Fibroblast of lung (primary cell): ENCODE measurements at regions not wholly inside any gene's neighbourhood (a gene's known extent, or its start where the extent isn't known, plus 50 kb on each side); places are given as distances from the start of the nearest gene placed in this dataset.

Experiments used
- DNase-seq, 2 donors: peaks; one replicate each; pipeline versions ENCODE4 v3.0.0 to v3.0.0-alpha.2; 2010; ENCODE audit warnings: low read depth in 2 of 2
- H2AFZ ChIP-seq: 2 replicates; pipeline ENCODE4 v1.5.1; 2012; ENCODE audit warnings: low read length, control low read depth, inconsistent platforms
- H3K27ac ChIP-seq: 2 replicates; pipeline ENCODE4 v1.5.1; 2011; ENCODE audit warnings: low read length, control low read depth; ENCODE audit not compliant: insufficient read depth
- H3K27me3 ChIP-seq: 2 replicates; pipeline ENCODE4 v1.5.1; 2011; ENCODE audit warnings: mild to moderate bottlenecking, low read length; ENCODE audit not compliant: control insufficient read depth, insufficient read depth
- H3K36me3 ChIP-seq: 2 replicates; pipeline ENCODE4 v1.5.1; 2011; ENCODE audit warnings: low read length; ENCODE audit not compliant: control insufficient read depth, insufficient read depth
- H3K4me1 ChIP-seq: 2 replicates; pipeline ENCODE4 v1.5.1; 2011; ENCODE audit warnings: low read length; ENCODE audit not compliant: control insufficient read depth, insufficient read depth; ENCODE audit errors: extremely low read depth
- H3K4me2 ChIP-seq: 2 replicates; pipeline ENCODE4 v1.5.1; 2011; ENCODE audit warnings: low read length, control low read depth; ENCODE audit not compliant: insufficient read depth; ENCODE audit errors: extremely low read depth
- H3K4me3 ChIP-seq, 4 experiments: fragments of 200-600 bp in 1 of 4; sonication (generic) in 1 of 4; replicated peaks in 1 of 4; 2 replicates each; pipeline ENCODE4 v1.5.1; 2011 to 2016; ENCODE audit warnings: low read length in 4 of 4, low read depth in 3 of 4, mild to moderate bottlenecking in 3 of 4, control low read depth in 2 of 4, inconsistent platforms in 1 of 4, mixed read lengths in 1 of 4; ENCODE audit not compliant: insufficient read depth in 1 of 4; ENCODE audit errors: control extremely low read depth in 1 of 4
- H3K79me2 ChIP-seq: 2 replicates; pipeline ENCODE4 v1.5.1; 2012; ENCODE audit warnings: mild to moderate bottlenecking, low read length, inconsistent platforms; ENCODE audit not compliant: control insufficient read depth, insufficient read depth
- H3K9ac ChIP-seq: 2 replicates; pipeline ENCODE4 v1.5.1; 2011; ENCODE audit warnings: mild to moderate bottlenecking, low read length, control low read depth; ENCODE audit not compliant: insufficient read depth
- H3K9me3 ChIP-seq: 2 replicates; pipeline ENCODE4 v1.5.1; 2012; ENCODE audit warnings: low read depth, low read length; ENCODE audit not compliant: control insufficient read depth, insufficient read depth
- H4K20me1 ChIP-seq: 2 replicates; pipeline ENCODE4 v1.5.1; 2011; ENCODE audit warnings: low read length; ENCODE audit not compliant: control insufficient read depth, insufficient read depth; ENCODE audit errors: extremely low read depth
- CTCF ChIP-seq, 2 donors: IDR thresholded peaks in 1 of 2; conservative IDR thresholded peaks in 1 of 2; 1 replicate in 1 of 2; 2 replicates in 1 of 2; pipeline ENCODE4 v1.5.1; 2011 to 2012; ENCODE audit warnings: low read length in 2 of 2, control low read depth in 1 of 2, inconsistent platforms in 1 of 2, low read depth in 1 of 2, mild to moderate bottlenecking in 1 of 2
- EZH2 ChIP-seq: IDR thresholded peaks from 2 replicates; pipeline ENCODE4 v1.5.1; 2012; ENCODE audit warnings: low read length, control low read depth, mild to moderate bottlenecking; ENCODE audit errors: missing control alignments

- no peak overlapping the region for H2AFZ ChIP-seq
- no peak overlapping the region for H3K4me3 ChIP-seq
- no peaks in the 10 kb centered on the region for H3K9me3 ChIP-seq
- no peaks in the 10 kb centered on the region for H3K4me1 ChIP-seq
- peaks cover 8% of the 10 kb centered on the region for H3K27me3 ChIP-seq
- TF ChIP-seq EZH2: no peak
- no peak for TF ChIP-seq CTCF (conservative IDR thresholded peaks at IDR 0.05 in 1 of 2, IDR thresholded peaks at IDR 0.05 in 1 of 2; ENCODE audit: low read depth in 1 of 2, low read length in 2 of 2)
- H3K79me2 ChIP-seq: no peaks in the 10 kb centered on the region
- no peak overlapping the region for H3K9ac ChIP-seq
- no peaks in the 10 kb centered on the region for H3K36me3 ChIP-seq
- H3K4me2 ChIP-seq: no peak overlapping the region
- no peaks in the 10 kb centered on the region for H4K20me1 ChIP-seq
- peak; percentile 39 to 81 for DNase-seq
- H3K27ac ChIP-seq: no peak overlapping the region
Observed at GRCh38 chr5:159855476-159856191, 60.6 kb upstream of the ADRA1B start.

- no peak overlapping the region for H3K27ac ChIP-seq
- H3K4me3 ChIP-seq: no peak overlapping the region
- no peaks in the 10 kb centered on the region for H4K20me1 ChIP-seq
- H3K4me1 ChIP-seq: no peaks in the 10 kb centered on the region
- no peaks in the 10 kb centered on the region for H3K79me2 ChIP-seq
- H3K36me3 ChIP-seq: no peaks in the 10 kb centered on the region
- H2AFZ ChIP-seq: no peak overlapping the region
- DNase-seq: no peak
- no peak for TF ChIP-seq CTCF (conservative IDR thresholded peaks at IDR 0.05 in 1 of 2, IDR thresholded peaks at IDR 0.05 in 1 of 2; ENCODE audit: low read depth in 1 of 2, low read length in 2 of 2)
- no peak for TF ChIP-seq EZH2
- H3K9ac ChIP-seq: no peak overlapping the region
- H3K4me2 ChIP-seq: no peak overlapping the region
- H3K9me3 ChIP-seq: no peaks in the 10 kb centered on the region
- peaks cover 13% of the 10 kb centered on the region for H3K27me3 ChIP-seq
Observed at GRCh38 chr5:159858871-159859270, 57.4 kb upstream of the ADRA1B start.

- no peak for DNase-seq
- TF ChIP-seq CTCF (conservative IDR thresholded peaks at IDR 0.05 in 1 of 2, IDR thresholded peaks at IDR 0.05 in 1 of 2; ENCODE audit: low read depth in 1 of 2, low read length in 2 of 2): no peak
- TF ChIP-seq EZH2: no peak
Observed at GRCh38 chr5:159861086-159861485, 55.2 kb upstream of the ADRA1B start.

More at GRCh38 chr5:159861086-159861485, 55.2 kb upstream of the ADRA1B start:
- no peak overlapping the region for H2AFZ ChIP-seq
- H3K4me1 ChIP-seq: peaks cover 5% of the 10 kb centered on the region
- H3K4me2 ChIP-seq: no peak overlapping the region
- no peak overlapping the region for H3K4me3 ChIP-seq
- H3K9ac ChIP-seq: no peak overlapping the region
- H3K27ac ChIP-seq: no peak overlapping the region
- H3K79me2 ChIP-seq: no peaks in the 10 kb centered on the region
- peaks cover 13% of the 10 kb centered on the region for H3K27me3 ChIP-seq
- H3K36me3 ChIP-seq: no peaks in the 10 kb centered on the region
- H3K9me3 ChIP-seq: no peaks in the 10 kb centered on the region
- no peaks in the 10 kb centered on the region for H4K20me1 ChIP-seq
